ENCODE measurements at regions not wholly inside any gene's neighbourhood (a gene's known extent, or its start where the extent isn't known, plus 50 kb on each side); places are given as distances from the start of the nearest gene placed in this dataset.
A peak's percentile ranks its signal among the peaks of the same experiment; 100 is the strongest.
"Not testable (repeated sequence)": the region's sequence is repeated elsewhere in the genome, so short reads cannot be mapped to it uniquely, and the experiment has no call there.

GRCh38 chr4:17010426-17011087 is 112.1 kb upstream of the LDB2 start:
- no peak for DNase-seq

- DNase-seq: no peak
Measured at GRCh38 chr4:17009871-17010367, 111.5 kb upstream of the LDB2 start.

- no peak for DNase-seq
Measured at GRCh38 chr4:17008834-17009345, 110.4 kb upstream of the LDB2 start.

- DNase-seq: not testable (repeated sequence)
Measured at GRCh38 chr4:17003606-17004392, 105.4 kb upstream of the LDB2 start.

- DNase-seq: no peak
Measured at GRCh38 chr4:16995451-16995850, 97.0 kb upstream of the LDB2 start.

GRCh38 chr4:16993956-16994840 is 95.8 kb upstream of the LDB2 start:
- no peak for DNase-seq

GRCh38 chr4:16992566-16993225 is 94.3 kb upstream of the LDB2 start:
- DNase-seq: peak in 1 of 3 donors; percentile 53

GRCh38 chr4:16991450-16991849 is 93.0 kb upstream of the LDB2 start:
- DNase-seq: no peak

GRCh38 chr4:16989371-16989770 is 90.9 kb upstream of the LDB2 start:
- DNase-seq: no peak

GRCh38 chr4:16988814-16989213 is 90.4 kb upstream of the LDB2 start:
- no peak for DNase-seq

GRCh38 chr4:16977081-16977480 is 78.6 kb upstream of the LDB2 start:
- DNase-seq: no peak

GRCh38 chr4:16969696-16970135 is 71.3 kb upstream of the LDB2 start:
- DNase-seq: no peak

GRCh38 chr4:16967722-16968121 is 69.3 kb upstream of the LDB2 start:
- peak; percentile 49 to 87 (median 74) for DNase-seq

GRCh38 chr4:16959305-16959704 is 60.9 kb upstream of the LDB2 start:
- DNase-seq: no peak

GRCh38 chr4:16952896-16953630 is 54.6 kb upstream of the LDB2 start:
- no peak for DNase-seq

- DNase-seq: peak in 2 of 3 donors; percentile 36 to 74
Measured at GRCh38 chr4:16952462-16952871, 54.0 kb upstream of the LDB2 start.

Measured in muscle of back (tissue), 3 donors.